ENCODE measurements at regions not wholly inside any gene's neighbourhood (a gene's known extent, or its start where the extent isn't known, plus 50 kb on each side); places are given as distances from the start of the nearest gene placed in this dataset.

- no peak overlapping the region for H3K27ac ChIP-seq (replicated peaks)
- no peak for DNase-seq (ENCODE audit: low read depth in 1 of 2, low spot score in 1 of 2)
- TF ChIP-seq CTCF (IDR thresholded peaks at IDR 0.05; ENCODE audit: insufficient read depth, low read length) (peak; percentile 22), SPI1 (IDR thresholded peaks at IDR 0.05; ENCODE audit: borderline replicate concordance, low read depth) (no peak)
- H3K27me3 ChIP-seq (ENCODE audit: insufficient read depth, poor library complexity, severe bottlenecking), result no peaks in the 10 kb centered on the region
- H3K4me3 ChIP-seq (replicated peaks; ENCODE audit: insufficient read depth, low read length), result no peak overlapping the region
Measured at GRCh38 chr13:68304286-68304893, 1074.3 kb upstream of the PCDH9 start.

- TF ChIP-seq CTCF (IDR thresholded peaks at IDR 0.05; ENCODE audit: insufficient read depth, low read length) (no peak), GABPA (IDR thresholded peaks at IDR 0.05; ENCODE audit: low read depth) (no peak), REST (IDR thresholded peaks at IDR 0.05; ENCODE audit: insufficient replicate concordance, low read depth) (no peak), POLR2AphosphoS5 (IDR thresholded peaks at IDR 0.05; ENCODE audit: low read depth) (no peak), SPI1 (IDR thresholded peaks at IDR 0.05; ENCODE audit: borderline replicate concordance, low read depth) (no peak)
- no peak for DNase-seq (ENCODE audit: low read depth in 1 of 2, low spot score in 1 of 2)
- Histone ChIP-seq H3K27me3 (ENCODE audit: insufficient read depth, poor library complexity, severe bottlenecking) (no peaks in the 10 kb centered on the region), H3K27ac (replicated peaks) (no peak overlapping the region), H3K4me3 (replicated peaks; ENCODE audit: insufficient read depth, low read length) (no peak overlapping the region)
Measured at GRCh38 chr13:68293631-68294030, 1063.5 kb upstream of the PCDH9 start.

- no peak overlapping the region for H3K27ac ChIP-seq (replicated peaks)
- H3K27me3 ChIP-seq (ENCODE audit: insufficient read depth, poor library complexity, severe bottlenecking), result no peaks in the 10 kb centered on the region
- no peak for TF ChIP-seq REST (IDR thresholded peaks at IDR 0.05; ENCODE audit: insufficient replicate concordance, low read depth)
- no peak for TF ChIP-seq SPI1 (IDR thresholded peaks at IDR 0.05; ENCODE audit: borderline replicate concordance, low read depth)
- TF ChIP-seq CTCF (IDR thresholded peaks at IDR 0.05; ENCODE audit: insufficient read depth, low read length), result no peak
- TF ChIP-seq GABPA (IDR thresholded peaks at IDR 0.05; ENCODE audit: low read depth), result no peak
- TF ChIP-seq POLR2AphosphoS5 (IDR thresholded peaks at IDR 0.05; ENCODE audit: low read depth), result no peak
- no peak overlapping the region for H3K4me3 ChIP-seq (replicated peaks; ENCODE audit: insufficient read depth, low read length)
- no peak for DNase-seq (ENCODE audit: low read depth in 1 of 2, low spot score in 1 of 2)
Measured at GRCh38 chr13:68292601-68293000, 1062.5 kb upstream of the PCDH9 start.

GRCh38 chr13:68291595-68291994, 1061.5 kb upstream of the PCDH9 start:
- Histone ChIP-seq H3K4me3 (replicated peaks; ENCODE audit: insufficient read depth, low read length) (no peak overlapping the region), H3K27me3 (ENCODE audit: insufficient read depth, poor library complexity, severe bottlenecking) (no peaks in the 10 kb centered on the region), H3K27ac (replicated peaks) (no peak overlapping the region)
- DNase-seq (ENCODE audit: low read depth in 1 of 2, low spot score in 1 of 2), result no peak
- TF ChIP-seq GABPA (IDR thresholded peaks at IDR 0.05; ENCODE audit: low read depth) (no peak), CTCF (IDR thresholded peaks at IDR 0.05; ENCODE audit: insufficient read depth, low read length) (no peak)

Measured in HL-60 (cell line).